Prostate gland (tissue), 2 donors: ENCODE measurements at regions not wholly inside any gene's neighbourhood (a gene's known extent, or its start where the extent isn't known, plus 50 kb on each side); places are given as distances from the start of the nearest gene placed in this dataset.

Source experiments
- POLR2A ChIP-seq: fragments of 450-650 bp; IDR thresholded peaks from one replicate; pipeline ENCODE4 v1.6.1; 2016; ENCODE audit warnings: antibody characterized with exemption, mild to moderate bottlenecking
- TF ChIP-seq, protein P1 (sequence below), 4 experiments: fragments of 200-600 bp in 2 of 4; fragments of 450-650 bp in 2 of 4; sonication (generic) in 2 of 4; IDR thresholded peaks; 1 replicate in 3 of 4; 2 replicates in 1 of 4; pipeline ENCODE4 v1.5.1; 2016 to 2019; ENCODE audit warnings: antibody characterized with exemption in 4 of 4, mild to moderate bottlenecking in 2 of 4, moderate library complexity in 2 of 4

DNA sequence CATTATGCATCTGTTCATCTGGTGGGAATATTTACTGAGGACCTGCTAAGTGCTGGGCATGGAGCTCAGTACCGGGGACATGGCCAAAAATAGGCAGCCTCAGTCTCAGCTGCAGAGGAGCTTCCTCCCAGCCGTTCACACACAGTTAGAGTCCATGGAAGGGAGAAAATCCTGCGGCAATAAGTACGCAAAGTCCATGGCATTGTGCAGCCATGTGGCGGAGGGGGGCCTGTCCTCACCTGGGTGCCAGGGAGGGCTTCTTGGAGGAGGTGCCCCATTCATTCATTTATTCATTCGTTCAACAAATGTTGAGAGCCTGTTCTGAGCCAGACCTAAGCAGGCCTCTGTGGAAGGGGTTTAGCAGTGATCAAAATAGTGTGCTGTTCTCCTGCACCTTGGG lies 59.3 kb upstream of the ANO1 start:
- TF ChIP-seq, protein P1, sequence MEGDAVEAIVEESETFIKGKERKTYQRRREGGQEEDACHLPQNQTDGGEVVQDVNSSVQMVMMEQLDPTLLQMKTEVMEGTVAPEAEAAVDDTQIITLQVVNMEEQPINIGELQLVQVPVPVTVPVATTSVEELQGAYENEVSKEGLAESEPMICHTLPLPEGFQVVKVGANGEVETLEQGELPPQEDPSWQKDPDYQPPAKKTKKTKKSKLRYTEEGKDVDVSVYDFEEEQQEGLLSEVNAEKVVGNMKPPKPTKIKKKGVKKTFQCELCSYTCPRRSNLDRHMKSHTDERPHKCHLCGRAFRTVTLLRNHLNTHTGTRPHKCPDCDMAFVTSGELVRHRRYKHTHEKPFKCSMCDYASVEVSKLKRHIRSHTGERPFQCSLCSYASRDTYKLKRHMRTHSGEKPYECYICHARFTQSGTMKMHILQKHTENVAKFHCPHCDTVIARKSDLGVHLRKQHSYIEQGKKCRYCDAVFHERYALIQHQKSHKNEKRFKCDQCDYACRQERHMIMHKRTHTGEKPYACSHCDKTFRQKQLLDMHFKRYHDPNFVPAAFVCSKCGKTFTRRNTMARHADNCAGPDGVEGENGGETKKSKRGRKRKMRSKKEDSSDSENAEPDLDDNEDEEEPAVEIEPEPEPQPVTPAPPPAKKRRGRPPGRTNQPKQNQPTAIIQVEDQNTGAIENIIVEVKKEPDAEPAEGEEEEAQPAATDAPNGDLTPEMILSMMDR (IDR thresholded peaks at IDR 0.05): no peak
- TF ChIP-seq POLR2A: no peak
